CD14-positive monocyte (primary cell): ENCODE measurements at regions not wholly inside any gene's neighbourhood (a gene's known extent, or its start where the extent isn't known, plus 50 kb on each side); places are given as distances from the start of the nearest gene placed in this dataset.

Experiments
- DNase-seq, 3 donors: peaks; one replicate each; pipeline ENCODE4 v3.0.0-alpha.2; 2011 to 2022
- H2AFZ ChIP-seq: 2 replicates; pipeline ENCODE4 v1.6.0; 2012; ENCODE audit warnings: mild to moderate bottlenecking, low read depth, low read length, inconsistent platforms; ENCODE audit not compliant: insufficient read depth, poor library complexity, severe bottlenecking
- H3K27ac ChIP-seq, 2 donors: 1 replicate in 1 of 2; 2 replicates in 1 of 2; pipeline ENCODE4 v1.5.1; 2012 to 2013; ENCODE audit warnings: low read length in 2 of 2, control low read depth in 1 of 2, inconsistent platforms in 1 of 2, low read depth in 1 of 2, mild to moderate bottlenecking in 1 of 2
- H3K27me3 ChIP-seq, 2 donors: one replicate each; pipeline versions ENCODE4 v1.6.0 to v1.6.1; 2011 to 2013; ENCODE audit warnings: low read length in 2 of 2; ENCODE audit not compliant: control insufficient read depth in 2 of 2, insufficient read depth in 2 of 2
- H3K36me3 ChIP-seq, 2 donors: replicated peaks in 1 of 2; 1 replicate in 1 of 2; 2 replicates in 1 of 2; pipeline versions ENCODE4 v1.5.1 to v1.6.1; 2012 to 2013; ENCODE audit warnings: low read length in 2 of 2, control low read depth in 1 of 2, inconsistent platforms in 1 of 2, mild to moderate bottlenecking in 1 of 2; ENCODE audit not compliant: insufficient read depth in 2 of 2, control insufficient read depth in 1 of 2
- H3K4me1 ChIP-seq, 2 donors: 1 replicate in 1 of 2; 2 replicates in 1 of 2; pipeline versions ENCODE4 v1.5.1 to v1.6.1; 2012 to 2013; ENCODE audit warnings: low read length in 2 of 2, control low read depth in 1 of 2, inconsistent platforms in 1 of 2, mild to moderate bottlenecking in 1 of 2, moderate library complexity in 1 of 2; ENCODE audit not compliant: insufficient read depth in 2 of 2, control insufficient read depth in 1 of 2
- H3K4me2 ChIP-seq: replicated peaks from 2 replicates; pipeline ENCODE3; 2012; ENCODE audit warnings: low read length, moderate library complexity, mild to moderate bottlenecking; ENCODE audit not compliant: poor library complexity, severe bottlenecking; ENCODE audit errors: extremely low read depth
- H3K4me3 ChIP-seq, 3 experiments: fragments of 200-600 bp in 1 of 3; sonication (generic) in 1 of 3; replicated peaks in 1 of 3; 1 replicate in 2 of 3; 2 replicates in 1 of 3; pipeline ENCODE4 v1.5.1; 2011 to 2013; ENCODE audit warnings: low read length in 3 of 3, mild to moderate bottlenecking in 3 of 3, control low read depth in 2 of 3, low read depth in 2 of 3, inconsistent platforms in 1 of 3, moderate library complexity in 1 of 3
- H3K79me2 ChIP-seq: 2 replicates; pipeline ENCODE4 v1.6.0; 2012; ENCODE audit warnings: mild to moderate bottlenecking, control low read depth, inconsistent platforms, low read length, moderate library complexity; ENCODE audit not compliant: insufficient read depth
- H3K9ac ChIP-seq: 2 replicates; pipeline ENCODE4 v1.6.0; 2017; ENCODE audit warnings: low read length, mild to moderate bottlenecking; ENCODE audit not compliant: insufficient read depth, poor library complexity, severe bottlenecking
- H3K9me3 ChIP-seq, 2 donors: replicated peaks in 1 of 2; 1 replicate in 1 of 2; 2 replicates in 1 of 2; pipeline versions ENCODE4 v1.5.1 to v1.6.1; 2012 to 2013; ENCODE audit warnings: low read length in 2 of 2, control low read depth in 1 of 2; ENCODE audit not compliant: control insufficient read depth in 1 of 2, insufficient read depth in 1 of 2
- H4K20me1 ChIP-seq: 2 replicates; pipeline ENCODE4 v1.6.0; 2012; ENCODE audit warnings: mild to moderate bottlenecking, low read length, control low read depth, moderate library complexity; ENCODE audit not compliant: insufficient read depth
- H3K27ac Mint-ChIP-seq, 7 donors: one replicate each; pipeline ENCODE4 v1.8.0; 2020; ENCODE audit warnings: mild to moderate bottlenecking in 7 of 7, mixed read lengths in 7 of 7, moderate library complexity in 6 of 7, inconsistent platforms in 2 of 7
- H3K27me3 Mint-ChIP-seq, 3 donors: one replicate each; pipeline ENCODE4 v1.8.0; 2021 to 2022; ENCODE audit warnings: low read depth in 3 of 3, mild to moderate bottlenecking in 3 of 3, mixed read lengths in 3 of 3, moderate library complexity in 3 of 3, inconsistent platforms in 1 of 3
- H3K36me3 Mint-ChIP-seq, 2 donors: one replicate each; pipeline ENCODE4 v1.8.0; 2020; ENCODE audit warnings: mixed read lengths in 2 of 2, inconsistent platforms in 1 of 2, mild to moderate bottlenecking in 1 of 2
- H3K4me1 Mint-ChIP-seq: one replicate; pipeline ENCODE4 v1.8.0; 2020; ENCODE audit warnings: mild to moderate bottlenecking, mixed read lengths
- H3K4me3 Mint-ChIP-seq, 2 donors: one replicate each; pipeline ENCODE4 v1.8.0; 2020; ENCODE audit warnings: mild to moderate bottlenecking in 2 of 2, mixed read lengths in 2 of 2, moderate library complexity in 1 of 2
- H3K9me3 Mint-ChIP-seq, 7 donors: one replicate each; pipeline ENCODE4 v1.8.0; 2020 to 2022; ENCODE audit warnings: mixed read lengths in 7 of 7, mild to moderate bottlenecking in 6 of 7, moderate library complexity in 6 of 7, inconsistent platforms in 2 of 7
- WGBS: methylation state at CpG from one replicate; pipeline ENCODE4 v1.1.5; 2013; ENCODE audit warnings: missing lambda C conversion rate; ENCODE audit not compliant: insufficient coverage; 5-methylcytosine and 5-hydroxymethylcytosine counted together
- intact Hi-C, 2 donors: fragments of 100-400 bp; cut with micrococcal nuclease; formaldehyde crosslinking; loops; one replicate each; pipeline versions ENCODE4 v1.15.0 to v1.15.1; 2023
- TF ChIP-seq, protein P1 (sequence below): fragments of 200-600 bp; IDR thresholded peaks from one replicate; pipeline ENCODE4 v1.8.0; 2022; ENCODE audit warnings: antibody characterized with exemption, mild to moderate bottlenecking

DNA sequence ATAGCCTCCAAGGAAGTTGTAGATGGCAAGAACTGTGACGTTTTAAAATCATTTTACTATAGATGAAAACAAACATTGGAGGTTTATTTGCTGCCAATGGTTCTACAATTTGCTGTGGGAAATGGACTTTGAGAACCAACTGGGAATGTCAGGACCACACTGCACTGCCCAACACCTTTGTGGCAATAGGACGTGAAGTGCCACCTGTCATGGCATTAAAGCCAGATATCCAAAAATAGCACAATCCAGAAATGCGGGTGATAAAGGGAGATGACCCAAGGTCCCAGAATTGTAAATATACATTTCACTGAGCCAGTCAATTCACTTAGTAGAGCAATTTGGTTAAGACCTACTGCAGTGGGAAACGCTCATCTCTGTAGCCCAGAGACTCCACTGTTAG, 116.4 kb downstream of the MPP7 start:
- WGBS, result 100% methylated on average over 1 of the region's 4 CpGs
- Histone ChIP-seq H3K4me2 (no peak overlapping the region), H3K36me3 (peaks cover 0 to 5% of the 10 kb centered on the region in 2 donors), H3K9me3 (no peaks in the 10 kb centered on the region), H3K27ac (no peak overlapping the region), H3K4me1 (no peaks in the 10 kb centered on the region), H2AFZ (no peak overlapping the region), H4K20me1 (peaks cover 85% of the 10 kb centered on the region), H3K4me3 (no peak overlapping the region), H3K79me2 (peaks cover 14% of the 10 kb centered on the region), H3K9ac (no peak overlapping the region), H3K27me3 (no peaks in the 10 kb centered on the region)
- DNase-seq, result no peak
- Mint-ChIP-seq H3K4me1 (peaks cover 6% of the 10 kb centered on the region), H3K9me3 (no peaks in the 10 kb centered on the region), H3K4me3 (no peak overlapping the region), H3K36me3 (peaks cover 13 to 17% of the 10 kb centered on the region in 2 donors), H3K27ac (no peak overlapping the region), H3K27me3 (peaks cover 0 to 4% (median 0%) of the 10 kb centered on the region in 3 donors)
- intact Hi-C loops, result no loop called here
- TF ChIP-seq, protein P1, sequence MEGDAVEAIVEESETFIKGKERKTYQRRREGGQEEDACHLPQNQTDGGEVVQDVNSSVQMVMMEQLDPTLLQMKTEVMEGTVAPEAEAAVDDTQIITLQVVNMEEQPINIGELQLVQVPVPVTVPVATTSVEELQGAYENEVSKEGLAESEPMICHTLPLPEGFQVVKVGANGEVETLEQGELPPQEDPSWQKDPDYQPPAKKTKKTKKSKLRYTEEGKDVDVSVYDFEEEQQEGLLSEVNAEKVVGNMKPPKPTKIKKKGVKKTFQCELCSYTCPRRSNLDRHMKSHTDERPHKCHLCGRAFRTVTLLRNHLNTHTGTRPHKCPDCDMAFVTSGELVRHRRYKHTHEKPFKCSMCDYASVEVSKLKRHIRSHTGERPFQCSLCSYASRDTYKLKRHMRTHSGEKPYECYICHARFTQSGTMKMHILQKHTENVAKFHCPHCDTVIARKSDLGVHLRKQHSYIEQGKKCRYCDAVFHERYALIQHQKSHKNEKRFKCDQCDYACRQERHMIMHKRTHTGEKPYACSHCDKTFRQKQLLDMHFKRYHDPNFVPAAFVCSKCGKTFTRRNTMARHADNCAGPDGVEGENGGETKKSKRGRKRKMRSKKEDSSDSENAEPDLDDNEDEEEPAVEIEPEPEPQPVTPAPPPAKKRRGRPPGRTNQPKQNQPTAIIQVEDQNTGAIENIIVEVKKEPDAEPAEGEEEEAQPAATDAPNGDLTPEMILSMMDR, result no peak

DNA sequence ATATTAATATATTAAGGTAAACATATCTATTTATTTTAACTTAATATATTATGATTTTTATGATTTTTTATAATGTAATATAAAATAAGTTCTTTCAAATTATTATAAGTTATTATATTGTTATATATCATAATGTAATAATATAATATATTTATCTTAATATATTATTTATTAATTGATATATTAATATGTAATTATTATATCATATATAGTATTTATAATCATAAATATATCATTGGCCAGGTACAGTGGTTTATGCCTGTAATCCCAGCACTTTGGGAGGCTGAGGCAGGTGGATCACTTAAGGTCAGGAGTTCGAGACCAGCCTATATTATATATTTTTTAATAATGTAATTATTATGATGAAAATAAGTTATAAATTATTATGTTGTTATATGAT, 118.1 kb downstream of the MPP7 start:
- H3K79me2 ChIP-seq, result peaks cover 16% of the 10 kb centered on the region
- no peak overlapping the region for H3K4me2 ChIP-seq
- no peak for DNase-seq
- no peak overlapping the region for H3K9ac ChIP-seq
- H2AFZ ChIP-seq, result no peak overlapping the region
- TF ChIP-seq, protein P1, result no peak
- WGBS, result no CpG with 5 or more reads among the region's 1 CpG
- intact Hi-C loops, result no loop called here
- Mint-ChIP-seq H3K36me3 (peaks cover 9 to 13% of the 10 kb centered on the region in 2 donors), H3K9me3 (no peaks in the 10 kb centered on the region), H3K27ac (no peak overlapping the region), H3K4me1 (peaks cover 6% of the 10 kb centered on the region), H3K27me3 (peaks cover 0 to 4% (median 0%) of the 10 kb centered on the region in 3 donors), H3K4me3 (no peak overlapping the region)
- H3K4me3 ChIP-seq, result no peak overlapping the region
- H3K27ac ChIP-seq, result no peak overlapping the region
- no peaks in the 10 kb centered on the region for H3K4me1 ChIP-seq
- H3K36me3 ChIP-seq, result peaks cover 0 to 5% of the 10 kb centered on the region in 2 donors
- H4K20me1 ChIP-seq, result peaks cover 82% of the 10 kb centered on the region
- H3K9me3 ChIP-seq, result no peaks in the 10 kb centered on the region
- no peaks in the 10 kb centered on the region for H3K27me3 ChIP-seq
